GM12878 (cell line): ENCODE measurements at regions not wholly inside any gene's neighbourhood (a gene's known extent, or its start where the extent isn't known, plus 50 kb on each side); places are given as distances from the start of the nearest gene placed in this dataset.

Experiments used
- ATAC-seq: fragments of 200-7000 bp; cut with Tn5 transposase; 3 replicates; pipeline ENCODE4 v1.9.1; 2020; ENCODE audit warnings: mild to moderate bottlenecking, moderate library complexity
- BruUV-seq: library from RNA; stranded (reverse); fragments of 400-500 nt; replicated peaks from 2 replicates; lab custom pipeline; 2021; lab: Mats Ljungman, UMichigan
- CTCF ChIA-PET: fragments of 300-600 bp; sonication (Branson Sonifier 250); formaldehyde crosslinking; extraction: SDS; loops from one replicate; lab custom pipeline; 2021; ENCODE audit warnings: inconsistent platforms; lab: Yijun Ruan, JAX
- POLR2A ChIA-PET: fragments of 350-600 bp; formaldehyde crosslinking; extraction: SDS; loops from one replicate; lab custom pipeline; 2021; ENCODE audit warnings: inconsistent platforms; lab: Charles Lee
- RAD21 ChIA-PET: fragments of 300-600 bp; sonication (Branson Sonifier 250); formaldehyde crosslinking; loops from one replicate; lab custom pipeline; 2023; ENCODE audit warnings: antibody characterized with exemption; ENCODE audit not compliant: unreplicated experiment; lab: Charles Lee
- SMC1A ChIA-PET: fragments of 300-600 bp; sonication (Branson Sonifier 250); formaldehyde crosslinking; loops from one replicate; lab custom pipeline; 2023; ENCODE audit not compliant: unreplicated experiment, uncharacterized antibody; lab: Charles Lee
- DNase-seq: peaks from one replicate; pipeline ENCODE4 v3.0.0-alpha.2; 2011; ENCODE audit warnings: low read depth, low spot score
- FAIRE-seq: peaks from 3 replicates; lab custom pipeline; 2011; peaks lifted over from hg19 to GRCh38; lab: Jason Lieb, UNC
- H2AFZ ChIP-seq: 2 replicates; pipeline ENCODE4 v1.6.0; 2011; ENCODE audit warnings: low read depth, low read length, control low read depth; ENCODE audit not compliant: control insufficient read depth
- H3K27ac ChIP-seq: 2 replicates; pipeline ENCODE4 v1.5.1; 2011; ENCODE audit warnings: control low read depth; ENCODE audit not compliant: control insufficient read depth, insufficient read depth
- H3K27me3 ChIP-seq, 2 experiments: replicated peaks in 1 of 2; 2 replicates each; pipeline versions ENCODE4 v1.6.0 to v1.6.1; 2011; ENCODE audit warnings: low read length in 1 of 2; ENCODE audit not compliant: control insufficient read depth in 2 of 2, insufficient read depth in 2 of 2
- H3K36me3 ChIP-seq, 2 experiments: 2 replicates each; pipeline ENCODE4 v1.5.1; 2011; ENCODE audit warnings: low read length in 1 of 2; ENCODE audit not compliant: control insufficient read depth in 2 of 2, insufficient read depth in 2 of 2
- H3K4me1 ChIP-seq: 2 replicates; pipeline ENCODE4 v1.6.1; 2011; ENCODE audit warnings: mild to moderate bottlenecking, low read length, moderate library complexity, mixed read lengths; ENCODE audit not compliant: control insufficient read depth, insufficient read depth
- H3K4me2 ChIP-seq: 2 replicates; pipeline ENCODE4 v1.6.0; 2011; ENCODE audit warnings: control low read depth; ENCODE audit not compliant: control insufficient read depth, insufficient read depth
- H3K4me3 ChIP-seq: fragments of 200-600 bp; sonication (generic); 2 replicates; pipeline ENCODE4 v1.5.1; 2016
- H3K79me2 ChIP-seq: 2 replicates; pipeline ENCODE4 v1.6.0; 2011; ENCODE audit warnings: low read length; ENCODE audit not compliant: control insufficient read depth, insufficient read depth
- H3K9ac ChIP-seq: 2 replicates; pipeline ENCODE4 v1.8.0; 2011; ENCODE audit warnings: low read length, control low read depth, mixed read lengths; ENCODE audit not compliant: control insufficient read depth, insufficient read depth
- H3K9me3 ChIP-seq: replicated peaks from 3 replicates; pipeline ENCODE4 v1.5.1; 2011; ENCODE audit warnings: mild to moderate bottlenecking, low read length; ENCODE audit not compliant: control insufficient read depth, insufficient read depth
- H4K20me1 ChIP-seq: 2 replicates; pipeline ENCODE4 v1.6.0; 2011; ENCODE audit not compliant: control insufficient read depth, insufficient read depth
- CEBPB ChIP-seq, 2 experiments: fragments of 150-350 bp in 1 of 2; IDR thresholded peaks; 2 replicates each; pipeline ENCODE4 v1.6.1; 2012 to 2014; ENCODE audit warnings: low read depth in 2 of 2, low read length in 2 of 2, borderline replicate concordance in 1 of 2, inconsistent platforms in 1 of 2
- CHD2 ChIP-seq: IDR thresholded peaks from 2 replicates; pipeline ENCODE4 v1.6.1; 2011; ENCODE audit warnings: low read depth, low read length, improper control_type of control experiment, borderline replicate concordance
- CREM ChIP-seq: IDR thresholded peaks from 2 replicates; pipeline ENCODE4 v1.6.1; 2014; ENCODE audit warnings: antibody characterized with exemption, low read depth
- DPF2 ChIP-seq: fragments of 450-650 bp; IDR thresholded peaks from 2 replicates; pipeline ENCODE4 v1.6.1; 2017; ENCODE audit warnings: mild to moderate bottlenecking
- JUND ChIP-seq: IDR thresholded peaks from 2 replicates; pipeline ENCODE4 v1.6.1; 2012; ENCODE audit warnings: low read depth, mild to moderate bottlenecking, low read length, improper control_type of control experiment, moderate library complexity
- KAT2A ChIP-seq: conservative IDR thresholded peaks from 2 replicates; pipeline ENCODE4 v1.6.1; 2011; ENCODE audit warnings: low read depth, low read length; ENCODE audit not compliant: control insufficient read depth
- MLLT1 ChIP-seq: fragments of 450-650 bp; IDR thresholded peaks from 2 replicates; pipeline ENCODE4 v1.6.1; 2016; ENCODE audit warnings: mild to moderate bottlenecking
- PAX8 ChIP-seq: fragments of 450-650 bp; IDR thresholded peaks from 2 replicates; pipeline ENCODE4 v1.6.1; 2017; ENCODE audit warnings: mild to moderate bottlenecking, moderate library complexity
- PML ChIP-seq: IDR thresholded peaks from 2 replicates; pipeline ENCODE4 v1.6.1; 2012; ENCODE audit warnings: low read length, inconsistent platforms
- POU2F2 ChIP-seq: IDR thresholded peaks from 3 replicates; pipeline ENCODE4 v1.6.1; 2011; ENCODE audit warnings: low read depth, mild to moderate bottlenecking, low read length, borderline replicate concordance
- RB1 ChIP-seq: fragments of 450-650 bp; formaldehyde crosslinking; IDR thresholded peaks from 2 replicates; pipeline ENCODE4 v1.6.1; 2017; ENCODE audit warnings: mild to moderate bottlenecking, borderline replicate concordance
- SKIL ChIP-seq: fragments of 450-650 bp; IDR thresholded peaks from 2 replicates; pipeline ENCODE4 v1.6.1; 2017; ENCODE audit warnings: mild to moderate bottlenecking, low read depth, inconsistent platforms; ENCODE audit not compliant: poor library complexity, severe bottlenecking
- SMARCA5 ChIP-seq: fragments of 450-650 bp; IDR thresholded peaks from 2 replicates; pipeline ENCODE4 v1.6.1; 2017; ENCODE audit warnings: mild to moderate bottlenecking
- STAT1 ChIP-seq: fragments of 450-650 bp; conservative IDR thresholded peaks from 2 replicates; pipeline ENCODE4 v1.6.1; 2014; ENCODE audit warnings: antibody characterized with exemption, mild to moderate bottlenecking
- STAT3 ChIP-seq: IDR thresholded peaks from 2 replicates; pipeline ENCODE4 v1.6.1; 2011; ENCODE audit warnings: low read depth, low read length, improper control_type of control experiment
- WRNIP1 ChIP-seq: IDR thresholded peaks from 2 replicates; pipeline ENCODE4 v1.6.1; 2011; ENCODE audit warnings: low read depth, low read length, improper control_type of control experiment, borderline replicate concordance
- ZBED1 ChIP-seq: IDR thresholded peaks from 2 replicates; pipeline ENCODE4 v1.6.1; 2016; ENCODE audit warnings: borderline replicate concordance
- ZBTB11 ChIP-seq: fragments of 450-650 bp; formaldehyde crosslinking; IDR thresholded peaks from 2 replicates; pipeline ENCODE4 v1.5.0; 2022; ENCODE audit warnings: mild to moderate bottlenecking, missing genetic modification characterization
- WGBS: methylation state at CpG from one replicate; pipeline ENCODE4 v1.1.6; 2016; ENCODE audit warnings: low lambda C conversion rate; ENCODE audit not compliant: insufficient replicate concordance, insufficient coverage; ENCODE audit errors: missing lambda C conversion rate; 5-methylcytosine and 5-hydroxymethylcytosine counted together
- in situ Hi-C: fragments of 300-500 bp; cut with MboI; formaldehyde crosslinking; loops from 9 replicates; pipeline ENCODE4 v1.14.3; 2018; ENCODE audit warnings: mixed read lengths
- intact Hi-C: fragments of 100-400 bp; cut with micrococcal nuclease; formaldehyde crosslinking; loops from one replicate; pipeline ENCODE4 v1.14.2; 2022; ENCODE audit not compliant: unreplicated experiment
- TF ChIP-seq, protein P1 (sequence below): IDR thresholded peaks from 2 replicates; pipeline ENCODE4 v1.6.1; 2011; ENCODE audit warnings: borderline replicate concordance, low read depth, mild to moderate bottlenecking, moderate library complexity, mixed read lengths, low read length; ENCODE audit not compliant: insufficient read depth; ENCODE audit errors: extremely low read length

DNA sequence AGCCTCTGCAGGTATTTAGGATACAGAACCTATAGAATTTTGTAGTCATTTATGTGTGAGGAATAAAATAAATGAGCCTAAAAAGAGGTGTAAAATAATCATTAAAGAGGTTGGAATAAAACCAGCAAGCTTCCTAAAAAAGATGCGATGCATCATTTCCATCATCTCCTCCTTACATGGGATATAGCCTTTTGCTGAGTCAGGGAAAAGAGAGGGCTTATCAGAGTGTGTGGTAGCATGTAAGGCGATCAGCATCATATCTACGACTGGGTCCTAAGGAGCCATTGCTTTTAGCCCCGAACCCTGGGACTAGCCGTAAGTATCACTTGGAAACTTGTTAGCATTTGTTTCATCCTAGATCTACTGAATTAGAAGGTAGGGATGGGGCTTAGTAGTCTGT, 94.9 kb downstream of the DTWD1 start:
- Histone ChIP-seq H3K4me2 (no peak overlapping the region), H3K4me1 (no peaks in the 10 kb centered on the region), H3K9me3 (no peaks in the 10 kb centered on the region; the same call in 2 of the 3 replicates), H4K20me1 (no peaks in the 10 kb centered on the region), H2AFZ (no peak overlapping the region), H3K9ac (no peak overlapping the region), H3K27me3 (no peaks in the 10 kb centered on the region), H3K27ac (no peak overlapping the region), H3K79me2 (no peaks in the 10 kb centered on the region), H3K36me3 (no peaks in the 10 kb centered on the region), H3K4me3 (no peak overlapping the region)
- ChIA-PET POLR2A (no interaction called here), SMC1A (no interaction called here), CTCF (no interaction called here), RAD21 (no interaction called here)
- DNase-seq (no peak), ATAC-seq (no peak), FAIRE-seq (no peak)
- in situ Hi-C loops (no loop called here), intact Hi-C loops (no loop called here)
- TF ChIP-seq KAT2A: no peak
- TF ChIP-seq MLLT1: no peak
- no peak for TF ChIP-seq CHD2
- TF ChIP-seq CEBPB (IDR thresholded peaks at IDR 0.05; ENCODE audit: borderline replicate concordance in 1 of 2, low read depth in 2 of 2, low read length in 2 of 2): no peak
- TF ChIP-seq, protein P1, sequence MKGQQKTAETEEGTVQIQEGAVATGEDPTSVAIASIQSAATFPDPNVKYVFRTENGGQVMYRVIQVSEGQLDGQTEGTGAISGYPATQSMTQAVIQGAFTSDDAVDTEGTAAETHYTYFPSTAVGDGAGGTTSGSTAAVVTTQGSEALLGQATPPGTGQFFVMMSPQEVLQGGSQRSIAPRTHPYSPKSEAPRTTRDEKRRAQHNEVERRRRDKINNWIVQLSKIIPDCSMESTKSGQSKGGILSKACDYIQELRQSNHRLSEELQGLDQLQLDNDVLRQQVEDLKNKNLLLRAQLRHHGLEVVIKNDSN: no peak
- TF ChIP-seq POU2F2: no peak
- TF ChIP-seq STAT1: no peak
- TF ChIP-seq SMARCA5: no peak
- TF ChIP-seq WRNIP1: no peak
- TF ChIP-seq ZBTB11 (CRISPR knock-in tag): no peak
- no peak for TF ChIP-seq JUND
- TF ChIP-seq CREM: no peak
- no peak for TF ChIP-seq ZBED1
- no peak for TF ChIP-seq STAT3
- no peak for TF ChIP-seq RB1
- no peak for TF ChIP-seq SKIL
- TF ChIP-seq PML: no peak
- TF ChIP-seq PAX8: no peak
- no peak for TF ChIP-seq DPF2
- WGBS: 73% methylated on average over 5 of the region's 5 CpGs
- no TSS peak for BruUV-seq
